ENCODE measurements at regions not wholly inside any gene's neighbourhood (a gene's known extent, or its start where the extent isn't known, plus 50 kb on each side); places are given as distances from the start of the nearest gene placed in this dataset.

DNA sequence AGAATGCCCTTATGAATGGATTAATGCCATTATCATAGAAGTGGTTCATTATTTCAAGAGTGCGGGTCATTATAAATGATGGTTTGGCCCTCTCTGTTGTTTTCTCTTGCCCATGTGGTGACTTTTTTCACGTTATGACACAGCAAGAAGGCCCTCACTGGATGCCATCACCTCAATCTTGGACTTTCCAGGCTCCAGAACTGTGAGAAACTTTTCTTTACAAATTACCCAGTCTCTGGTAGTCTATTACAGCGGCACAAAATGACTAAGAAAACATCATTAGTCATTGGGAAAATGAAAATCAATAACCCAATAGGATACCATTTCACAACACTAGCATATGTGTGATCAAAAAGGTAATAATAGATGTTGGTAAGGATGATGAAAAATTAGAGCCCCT, 119.0 kb upstream of the LPP start:
- H3K4me3 Mint-ChIP-seq: no peak overlapping the region
- TF ChIP-seq CTCF (conservative IDR thresholded peaks at IDR 0.05): no peak

DNA sequence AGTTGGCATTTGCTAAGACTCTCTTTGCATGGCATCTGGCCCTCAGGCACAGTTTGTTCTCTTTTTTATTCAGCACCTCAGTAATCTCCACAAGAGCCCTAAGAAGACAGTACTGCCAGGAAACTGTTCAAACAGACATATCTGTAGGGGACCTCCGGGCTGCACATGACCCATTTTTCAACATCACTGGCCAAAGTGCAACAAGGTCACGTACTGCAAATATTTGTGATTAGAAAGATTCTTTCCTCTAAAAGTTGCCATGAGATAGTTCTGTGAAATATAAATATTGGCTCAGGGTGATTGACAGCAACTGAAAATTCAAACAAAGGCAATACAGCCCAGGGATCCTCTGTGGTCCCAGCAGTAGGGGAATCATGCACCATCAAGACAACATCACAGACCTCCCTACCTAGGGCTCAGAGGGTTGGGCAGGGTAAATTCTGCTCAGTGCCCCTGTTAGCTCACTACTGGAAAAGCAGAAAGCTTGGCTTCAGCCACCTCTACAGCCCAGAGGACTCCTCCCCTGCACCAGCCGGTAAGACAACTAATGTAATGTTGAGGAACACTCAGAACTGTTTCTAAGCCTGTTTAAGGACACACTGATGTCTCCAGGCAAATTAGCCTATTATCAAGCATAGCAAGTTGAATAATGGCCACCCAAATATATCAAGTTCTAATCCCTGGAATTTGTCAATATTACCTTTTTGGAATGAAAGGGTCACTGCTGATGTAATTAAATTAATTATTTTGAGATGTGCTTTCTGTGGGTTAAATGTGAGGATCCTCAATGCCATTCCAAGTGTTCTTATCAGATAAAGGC, 117.4 kb upstream of the LPP start:
- no peaks in the 10 kb centered on the region for H3K27me3 Mint-ChIP-seq (ENCODE audit: low read depth)
- H3K4me1 Mint-ChIP-seq: peaks cover 5% of the 10 kb centered on the region
- DNase-seq (ENCODE audit: low read depth, low spot score): no peak
- H3K27ac Mint-ChIP-seq (ENCODE audit: unreplicated experiment): no peak overlapping the region
- no peaks in the 10 kb centered on the region for H3K36me3 Mint-ChIP-seq (ENCODE audit: low read depth)
- TF ChIP-seq CTCF (conservative IDR thresholded peaks at IDR 0.05): no peak
- H3K4me3 Mint-ChIP-seq: no peak overlapping the region
- peaks cover 10% of the 10 kb centered on the region for H3K9me3 Mint-ChIP-seq

More for the DNA sequence above, 119.0 kb upstream of the LPP start:
- peaks cover 5% of the 10 kb centered on the region for H3K4me1 Mint-ChIP-seq
- H3K27me3 Mint-ChIP-seq (ENCODE audit: low read depth): no peaks in the 10 kb centered on the region
- peaks cover 10% of the 10 kb centered on the region for H3K9me3 Mint-ChIP-seq
- DNase-seq (ENCODE audit: low read depth, low spot score): no peak
- H3K36me3 Mint-ChIP-seq (ENCODE audit: low read depth): no peaks in the 10 kb centered on the region
- no peak overlapping the region for H3K27ac Mint-ChIP-seq (ENCODE audit: unreplicated experiment)

GRCh38 chr3:188037195-188037718, 116.7 kb upstream of the LPP start:
- H3K4me1 Mint-ChIP-seq: peaks cover 5% of the 10 kb centered on the region
- H3K36me3 Mint-ChIP-seq (ENCODE audit: low read depth): no peaks in the 10 kb centered on the region
- no peak overlapping the region for H3K27ac Mint-ChIP-seq (ENCODE audit: unreplicated experiment)
- H3K4me3 Mint-ChIP-seq: no peak overlapping the region
- peaks cover 10% of the 10 kb centered on the region for H3K9me3 Mint-ChIP-seq
- peak; percentile 58 for TF ChIP-seq CTCF (conservative IDR thresholded peaks at IDR 0.05)
- no peak for DNase-seq (ENCODE audit: low read depth, low spot score)
- H3K27me3 Mint-ChIP-seq (ENCODE audit: low read depth): no peaks in the 10 kb centered on the region

GRCh38 chr3:188037965-188038581, 115.9 kb upstream of the LPP start:
- Mint-ChIP-seq H3K4me3 (no peak overlapping the region), H3K4me1 (peaks cover 5% of the 10 kb centered on the region), H3K27ac (ENCODE audit: unreplicated experiment) (no peak overlapping the region), H3K27me3 (ENCODE audit: low read depth) (no peaks in the 10 kb centered on the region), H3K9me3 (peaks cover 7% of the 10 kb centered on the region), H3K36me3 (ENCODE audit: low read depth) (no peaks in the 10 kb centered on the region)
- no peak for TF ChIP-seq CTCF (conservative IDR thresholded peaks at IDR 0.05)
- no peak for DNase-seq (ENCODE audit: low read depth, low spot score)

DNA sequence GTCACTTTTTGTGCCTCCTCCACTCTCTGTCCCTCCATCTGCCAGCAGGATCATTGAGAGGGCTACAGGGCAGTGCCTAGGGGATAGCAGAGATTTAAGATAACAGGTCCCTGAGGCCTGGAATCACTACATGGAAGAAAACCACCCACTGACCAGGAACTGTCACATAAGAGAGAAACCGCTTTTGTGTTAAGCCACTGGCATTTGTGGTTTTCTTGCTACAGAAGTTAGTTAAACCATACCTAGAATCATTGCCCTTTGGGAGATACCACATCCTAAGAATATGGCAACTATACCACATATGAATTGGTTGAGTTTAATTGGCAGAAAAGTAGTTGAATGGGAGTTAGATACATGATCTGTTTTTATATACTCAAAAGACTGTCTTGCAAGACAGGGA, 112.8 kb upstream of the LPP start:
- H3K4me3 Mint-ChIP-seq: no peak overlapping the region
- TF ChIP-seq CTCF (conservative IDR thresholded peaks at IDR 0.05): no peak
- no peaks in the 10 kb centered on the region for H3K36me3 Mint-ChIP-seq (ENCODE audit: low read depth)
- peaks cover 5% of the 10 kb centered on the region for H3K4me1 Mint-ChIP-seq
- H3K9me3 Mint-ChIP-seq: no peaks in the 10 kb centered on the region
- no peaks in the 10 kb centered on the region for H3K27me3 Mint-ChIP-seq (ENCODE audit: low read depth)
- no peak for DNase-seq (ENCODE audit: low read depth, low spot score)
- H3K27ac Mint-ChIP-seq (ENCODE audit: unreplicated experiment): no peak overlapping the region

All from neural crest cell (in vitro differentiated cells).